T47D (cell line): ENCODE measurements at regions not wholly inside any gene's neighbourhood (a gene's known extent, or its start where the extent isn't known, plus 50 kb on each side); places are given as distances from the start of the nearest gene placed in this dataset.

Experiments used
- DNase-seq, 2 experiments: peaks; one replicate each; pipeline versions ENCODE4 v3.0.0 to v3.0.0-alpha.2; 2011 to 2012; ENCODE audit warnings: low read depth in 1 of 2, low spot score in 1 of 2
- JUND ChIP-seq: IDR thresholded peaks from 2 replicates; pipeline ENCODE4 v1.6.1; 2012; ENCODE audit warnings: low read depth
- in situ Hi-C: cut with HindIII; loops from 2 replicates; pipeline ENCODE4 v1.10.0; 2016; ENCODE audit warnings: low sequenced_read_pairs, low pct_unique_long_range_greater_than_20kb

DNA sequence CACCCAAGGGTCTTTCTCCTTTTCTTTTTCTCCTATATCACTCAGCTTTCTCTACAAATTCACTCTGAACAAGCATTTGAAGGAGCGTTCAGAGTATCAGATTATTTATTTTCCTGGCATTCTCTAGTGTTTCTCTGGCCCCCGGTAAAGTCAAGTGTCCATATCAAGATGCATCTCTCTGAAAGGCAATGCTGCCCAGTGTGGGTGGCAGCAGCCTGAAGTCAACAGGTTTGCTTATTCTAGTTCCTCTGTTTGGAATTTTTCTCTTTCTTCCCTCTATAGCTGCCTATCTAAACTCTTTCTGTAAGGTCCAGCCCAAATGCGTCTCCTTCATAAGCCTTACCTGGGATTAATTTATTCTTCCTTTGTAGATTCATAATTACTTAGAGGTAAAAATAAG is 526.2 kb upstream of the TNP1 start:
- no peak for TF ChIP-seq JUND
- in situ Hi-C loops = no loop called here
- no peak for DNase-seq

DNA sequence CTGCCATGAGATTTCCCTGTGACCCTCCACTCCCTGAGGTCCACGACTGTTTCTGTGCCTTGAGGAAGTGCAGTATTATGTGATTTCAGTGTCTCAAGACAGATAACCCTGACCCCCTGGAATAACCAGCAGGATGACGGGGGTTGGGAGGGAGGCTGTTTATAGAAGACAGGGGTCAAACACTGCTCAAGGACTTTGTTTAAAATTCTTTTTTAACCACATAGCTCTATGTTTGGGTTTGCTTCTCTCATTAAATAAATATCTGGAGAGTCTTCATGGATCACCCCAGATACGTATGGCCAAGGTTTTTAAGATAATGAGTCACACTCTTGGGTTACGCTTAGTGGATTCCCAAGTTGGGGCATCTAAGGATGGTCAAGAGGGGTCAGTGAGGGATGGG is 523.8 kb upstream of the TNP1 start:
- DNase-seq = no peak
- in situ Hi-C loops = no loop called here
- TF ChIP-seq JUND = no peak

DNA sequence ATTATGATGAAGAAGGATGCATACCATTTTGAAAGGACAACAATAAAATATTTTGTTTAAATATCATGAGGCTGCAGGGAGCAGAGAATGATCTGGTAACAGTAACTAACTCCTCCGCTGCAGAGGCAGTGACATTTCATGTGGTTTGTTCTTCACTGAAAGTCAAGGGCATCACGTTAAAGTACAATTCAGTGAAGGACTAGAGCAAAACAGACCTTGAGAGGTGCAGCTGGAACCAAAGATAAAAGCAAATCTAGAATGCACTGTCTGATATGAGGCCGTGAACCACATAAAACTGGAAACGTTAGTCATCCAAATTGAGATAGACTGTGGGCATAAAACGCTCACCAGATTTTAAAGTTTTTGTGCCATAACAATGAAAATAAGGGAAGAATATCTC is 522.9 kb upstream of the TNP1 start:
- no peak for DNase-seq
- TF ChIP-seq JUND = no peak
- in situ Hi-C loops = no loop called here

DNA sequence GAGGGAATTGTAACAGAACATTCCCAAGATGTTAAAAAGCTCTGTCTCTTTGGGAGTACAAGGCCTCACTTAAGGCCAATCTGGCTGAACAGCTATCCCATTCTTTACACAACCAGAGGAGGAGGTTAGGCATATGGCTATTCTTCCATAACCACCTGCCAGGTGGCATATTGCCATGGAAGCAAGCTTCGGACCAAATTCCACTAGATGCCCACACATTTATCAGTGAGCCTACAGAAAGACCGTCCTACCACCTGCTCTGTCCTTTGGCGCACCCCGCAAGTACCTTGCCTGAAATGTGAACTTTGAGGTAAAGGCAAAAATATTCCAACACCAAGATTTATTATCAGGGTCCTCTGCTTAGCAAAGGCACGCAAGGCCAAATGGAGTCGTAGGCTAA is 519.9 kb upstream of the TNP1 start:
- in situ Hi-C loops = no loop called here
- DNase-seq = no peak
- TF ChIP-seq JUND = no peak

DNA sequence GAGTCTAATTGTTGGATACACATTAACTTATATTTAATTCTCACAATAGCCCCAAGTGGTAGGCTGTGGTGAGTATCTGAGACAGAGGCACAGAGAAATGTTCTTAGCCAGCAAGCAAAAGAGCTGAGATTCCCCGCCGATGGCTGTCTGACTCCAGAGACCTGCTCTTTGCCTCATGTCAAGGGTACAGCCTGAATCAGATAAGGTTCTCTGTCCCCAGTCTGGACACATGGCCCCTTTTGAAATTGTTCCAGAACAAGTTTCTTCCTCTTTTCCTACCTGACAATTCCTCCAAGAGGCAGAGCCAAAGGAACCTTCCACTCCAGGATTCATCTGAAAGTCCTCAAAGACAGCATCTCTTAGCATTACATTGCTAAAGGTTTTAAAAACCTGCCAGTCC is 512.9 kb upstream of the TNP1 start:
- in situ Hi-C loops = no loop called here
- no peak for TF ChIP-seq JUND
- no peak for DNase-seq

DNA sequence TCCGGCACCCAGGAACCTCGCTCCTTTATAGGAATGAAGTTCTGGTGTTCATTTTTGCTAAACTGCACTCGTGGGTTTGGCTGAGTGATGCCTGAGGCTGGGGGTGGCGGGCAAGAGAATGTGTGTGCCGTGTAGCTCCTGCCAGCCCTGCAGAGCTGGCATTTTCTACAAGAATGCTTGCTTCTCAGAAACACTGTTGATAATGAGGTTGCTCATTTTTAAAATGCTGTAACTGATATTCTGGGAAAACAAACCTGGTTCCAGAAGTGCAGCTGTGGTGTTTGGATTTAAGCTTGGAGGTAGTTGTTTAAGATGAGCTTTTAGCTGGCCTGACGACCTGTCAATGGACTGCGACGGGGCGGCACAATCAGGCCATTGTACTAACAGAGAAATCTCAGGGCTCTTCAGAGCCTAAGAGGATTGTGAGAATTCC is 511.9 kb upstream of the TNP1 start:
- no peak for DNase-seq
- in situ Hi-C loops = no loop called here
- TF ChIP-seq JUND = no peak

DNA sequence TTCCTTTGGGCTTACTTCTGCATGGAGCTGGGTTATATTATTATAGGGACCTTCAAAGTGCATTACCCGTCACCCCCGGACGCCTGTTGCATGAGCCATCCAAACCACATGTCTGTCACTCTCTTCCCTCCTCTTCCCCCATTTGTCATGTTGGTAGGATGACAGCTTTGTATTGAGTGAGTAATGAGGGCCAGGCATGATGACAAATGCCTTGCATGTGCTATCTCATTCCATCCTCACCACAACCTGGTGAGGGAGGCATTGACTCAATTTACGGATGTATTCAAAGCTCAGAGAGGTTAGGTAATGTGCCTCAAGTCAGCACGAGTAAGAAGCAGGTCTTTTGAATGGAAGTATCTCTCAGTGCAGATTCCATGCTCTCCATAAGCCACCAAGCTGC is 510.5 kb upstream of the TNP1 start:
- TF ChIP-seq JUND = no peak
- no peak for DNase-seq
- in situ Hi-C loops = no loop called here

DNA sequence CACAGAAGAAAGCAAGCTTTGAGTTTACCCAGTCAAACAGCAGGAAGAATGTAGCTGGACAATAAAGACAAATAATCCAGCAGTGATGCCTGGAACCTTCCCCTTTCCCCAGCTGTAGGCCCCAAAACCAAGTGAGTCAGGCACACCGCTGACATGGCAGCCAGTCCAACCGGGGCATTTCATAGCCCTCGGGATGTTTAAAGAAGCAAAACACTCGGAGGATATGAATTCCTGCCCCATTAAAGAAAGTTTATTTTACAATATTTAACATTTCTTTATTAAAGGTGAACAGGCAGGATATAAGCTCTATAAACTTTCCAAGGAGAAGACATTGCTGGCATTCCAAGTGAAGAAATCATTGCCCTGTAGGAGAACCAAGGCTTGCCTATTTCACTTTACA is 507.6 kb upstream of the TNP1 start:
- TF ChIP-seq JUND = peak; percentile 65; the same call in 1 of the 2 replicates
- peak; percentile 13 to 93 for DNase-seq
- in situ Hi-C loops = no loop called here

DNA sequence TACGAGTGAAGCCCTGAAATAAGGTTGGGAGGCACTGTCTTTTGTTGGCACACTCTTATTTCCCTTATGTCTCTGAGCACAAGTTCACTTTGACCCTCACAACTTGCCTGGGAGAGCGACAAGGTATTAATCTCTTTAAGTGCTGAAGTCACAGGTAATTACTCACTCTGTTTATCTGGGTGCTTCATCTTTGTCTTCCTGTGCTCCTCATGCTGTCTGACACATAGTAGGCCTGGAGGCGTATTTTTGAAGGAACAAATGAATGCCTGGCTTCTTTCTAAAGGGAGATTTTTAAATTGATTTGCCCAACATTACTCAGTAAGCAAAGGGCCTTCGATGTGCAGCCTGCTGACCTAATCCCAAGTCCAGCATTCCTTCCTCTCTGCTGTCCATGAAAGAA is 507.1 kb upstream of the TNP1 start:
- in situ Hi-C loops = no loop called here
- DNase-seq = peak in 1 of 2 experiments; percentile 97
- TF ChIP-seq JUND = peak; percentile 73

DNA sequence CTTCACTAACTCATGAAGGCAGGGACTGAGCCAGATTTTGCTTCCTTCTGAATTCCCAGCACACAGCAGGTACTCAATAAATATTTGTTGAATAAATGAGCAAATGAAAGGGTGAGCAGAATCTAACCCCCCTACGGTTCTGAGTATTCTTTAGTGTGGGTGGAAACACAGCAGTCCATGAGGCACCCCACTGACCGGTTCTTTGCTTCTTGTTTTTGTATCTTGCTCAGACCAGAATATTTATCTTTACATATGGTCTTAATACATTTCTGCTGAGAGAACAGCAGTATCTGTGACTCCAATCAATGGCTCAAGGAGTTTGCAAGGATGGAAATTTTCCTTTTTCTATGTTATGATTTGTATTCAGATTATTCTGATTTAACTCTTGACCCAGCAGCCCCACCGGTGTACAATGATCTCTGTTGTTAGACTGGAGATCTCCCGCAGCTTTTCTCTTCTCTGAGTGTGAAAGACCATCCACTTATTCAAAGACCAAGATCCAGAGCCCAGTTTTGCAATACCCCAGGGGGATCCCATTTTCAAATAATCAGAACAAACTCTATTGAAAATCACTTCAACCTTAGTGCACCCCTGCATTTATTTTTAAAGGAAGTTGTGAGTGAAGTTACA is 506.5 kb upstream of the TNP1 start:
- in situ Hi-C loops = no loop called here
- no peak for TF ChIP-seq JUND
- DNase-seq = peak in 1 of 2 experiments; percentile 91

DNA sequence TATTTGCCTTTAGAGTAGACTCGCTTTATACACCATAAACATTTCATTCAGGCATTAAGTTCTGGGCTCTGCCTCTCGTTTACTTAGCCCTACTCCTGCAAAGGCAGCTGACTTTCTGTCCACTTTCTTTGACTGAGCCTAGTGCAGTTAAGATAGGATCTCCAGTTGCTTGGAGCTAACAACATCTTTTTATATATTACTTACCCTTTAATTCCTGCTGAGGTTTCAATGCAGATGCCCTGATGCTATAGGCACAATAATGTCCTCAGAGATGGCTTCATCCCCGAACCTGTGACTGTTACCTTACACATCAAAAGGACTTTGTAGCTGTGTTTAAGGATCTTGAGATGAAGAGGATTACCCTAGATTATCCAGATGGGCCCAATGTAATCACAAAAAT is 505.8 kb upstream of the TNP1 start:
- no peak for TF ChIP-seq JUND
- peak in 1 of 2 experiments; percentile 67 for DNase-seq
- in situ Hi-C loops = no loop called here

DNA sequence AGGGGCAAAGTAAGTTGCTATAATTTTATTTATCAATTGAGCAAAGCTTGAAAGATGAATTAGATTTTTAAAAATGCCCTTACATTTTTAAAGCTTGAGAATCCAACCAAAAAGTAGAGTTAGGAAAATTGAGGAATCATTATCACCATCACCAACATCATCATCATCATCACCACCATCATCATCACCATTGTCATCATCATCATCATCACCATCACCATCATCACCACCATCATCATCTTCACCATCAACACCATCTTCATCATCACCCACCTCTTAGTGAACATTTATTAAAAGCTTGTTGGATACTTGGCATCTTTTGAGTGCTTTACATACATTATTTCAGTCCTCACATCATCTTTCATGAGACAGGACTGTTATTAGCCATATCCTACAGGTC is 504.4 kb upstream of the TNP1 start:
- no peak for DNase-seq
- TF ChIP-seq JUND = no peak
- in situ Hi-C loops = no loop called here

DNA sequence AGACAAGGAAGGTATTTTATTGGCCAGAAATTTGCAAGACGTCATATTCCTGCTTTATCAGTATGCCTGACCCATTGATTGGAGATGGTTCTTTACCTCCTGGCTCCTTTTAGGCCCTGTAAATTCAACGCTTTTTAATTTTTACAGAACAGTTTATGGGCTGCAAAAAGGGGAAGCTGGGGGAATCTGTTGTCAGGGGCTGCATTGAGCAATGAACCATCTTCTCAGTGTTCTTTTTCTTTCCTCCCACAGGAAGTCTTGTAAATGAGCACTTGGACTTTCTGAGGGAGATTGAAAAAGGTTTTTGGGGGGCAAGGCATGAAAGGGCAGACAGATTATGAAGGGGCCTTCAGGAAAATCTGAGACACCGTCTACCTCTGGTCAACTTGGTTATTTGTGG is 503.6 kb upstream of the TNP1 start:
- in situ Hi-C loops = no loop called here
- DNase-seq = no peak
- TF ChIP-seq JUND = no peak

DNA sequence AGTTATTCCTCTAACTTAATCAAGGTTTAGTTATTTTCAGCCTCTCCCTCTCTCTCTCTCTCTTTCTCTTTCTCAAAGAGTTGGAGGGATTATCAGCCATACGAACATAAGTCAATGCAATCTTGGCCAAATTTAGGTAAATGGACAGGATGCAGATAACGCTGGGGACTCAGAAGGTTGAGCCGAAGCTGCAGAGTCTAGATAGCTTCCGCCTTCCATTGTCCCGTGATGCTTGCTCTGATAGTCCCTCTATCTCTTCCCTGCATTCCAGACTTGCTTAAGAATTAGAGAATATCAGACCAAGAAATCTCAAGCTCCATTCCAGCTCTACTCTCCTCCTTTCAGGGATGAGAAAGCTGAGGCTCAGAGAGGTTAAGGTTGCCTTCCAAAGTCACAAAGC is 502.8 kb upstream of the TNP1 start:
- DNase-seq = no peak
- in situ Hi-C loops = no loop called here
- no peak for TF ChIP-seq JUND
